ENCODE measurements at regions not wholly inside any gene's neighbourhood (a gene's known extent, or its start where the extent isn't known, plus 50 kb on each side); places are given as distances from the start of the nearest gene placed in this dataset.

- TF ChIP-seq CTCF (tag by site-specific recombination; IDR thresholded peaks at IDR 0.05) = no peak
- TF ChIP-seq ZNF571 (tag by site-specific recombination; IDR thresholded peaks at IDR 0.05) = no peak
Measured at GRCh38 chr13:44108331-44108858, 228.7 kb downstream of the LACC1 start.
